Endothelial cell of umbilical vein (primary cell): ENCODE measurements at regions not wholly inside any gene's neighbourhood (a gene's known extent, or its start where the extent isn't known, plus 50 kb on each side); places are given as distances from the start of the nearest gene placed in this dataset.

Experiments used
- BruUV-seq: library from RNA; stranded (reverse); fragments of 400-500 nt; replicated peaks from 2 replicates; lab custom pipeline; 2021; lab: Mats Ljungman, UMichigan
- CTCF ChIA-PET: fragments of 300-600, 350-600 bp; sonication (Branson Sonifier 250); formaldehyde crosslinking; loops from one replicate; lab custom pipeline; 2021; ENCODE audit warnings: antibody characterized with exemption, inconsistent platforms; lab: Charles Lee
- POLR2A ChIA-PET: fragments of 300-600, 350-600 bp; sonication (Branson Sonifier 250); formaldehyde crosslinking; loops from one replicate; lab custom pipeline; 2021; ENCODE audit warnings: antibody characterized with exemption, inconsistent platforms; lab: Charles Lee
- DNase-seq: peaks from one replicate; pipeline ENCODE4 v3.0.0-alpha.2; 2011; ENCODE audit warnings: low read depth, low spot score
- FAIRE-seq: peaks from 2 replicates; lab custom pipeline; 2011; peaks lifted over from hg19 to GRCh38; lab: Jason Lieb, UNC
- H2AFZ ChIP-seq: 2 replicates; pipeline ENCODE4 v1.6.0; 2012; ENCODE audit warnings: low read depth, low read length, control low read depth, inconsistent platforms
- H3K27ac ChIP-seq: 2 replicates; pipeline ENCODE4 v1.5.1; 2011; ENCODE audit warnings: low read depth, mild to moderate bottlenecking, control low read depth, low read length, moderate library complexity; ENCODE audit not compliant: insufficient read depth
- H3K27me3 ChIP-seq, 2 experiments: 2 replicates each; pipeline versions ENCODE4 v1.6.0 to v1.6.1; 2011; ENCODE audit warnings: low read length in 2 of 2, mixed read lengths in 1 of 2; ENCODE audit not compliant: control insufficient read depth in 2 of 2, insufficient read depth in 2 of 2
- H3K36me3 ChIP-seq, 2 experiments: 2 replicates in 1 of 2; 3 replicates in 1 of 2; pipeline ENCODE4 v1.5.1; 2011; ENCODE audit warnings: low read length in 2 of 2, mild to moderate bottlenecking in 1 of 2, moderate library complexity in 1 of 2; ENCODE audit not compliant: control insufficient read depth in 2 of 2, insufficient read depth in 2 of 2; ENCODE audit errors: extremely low read depth in 1 of 2
- H3K4me1 ChIP-seq: 3 replicates; pipeline ENCODE4 v1.5.1; 2011; ENCODE audit warnings: mild to moderate bottlenecking, low read length; ENCODE audit not compliant: control insufficient read depth, insufficient read depth; ENCODE audit errors: extremely low read depth
- H3K4me2 ChIP-seq: 2 replicates; pipeline ENCODE4 v1.6.1; 2011; ENCODE audit warnings: low read length, control low read depth, mixed read lengths; ENCODE audit not compliant: insufficient read depth
- H3K4me3 ChIP-seq, 3 experiments: fragments of 200-600 bp in 1 of 3; sonication (generic), shearing (Covaris generic) in 1 of 3; replicated peaks in 1 of 3; 2 replicates each; pipeline ENCODE4 v1.5.1; 2011 to 2016; ENCODE audit warnings: control low read depth in 3 of 3, low read length in 3 of 3, mild to moderate bottlenecking in 2 of 3, inconsistent platforms in 1 of 3, low read depth in 1 of 3, moderate library complexity in 1 of 3; ENCODE audit not compliant: insufficient read depth in 1 of 3
- H3K79me2 ChIP-seq: 2 replicates; pipeline ENCODE4 v1.6.0; 2012; ENCODE audit warnings: low read length, inconsistent platforms; ENCODE audit not compliant: control insufficient read depth, insufficient read depth
- H3K9ac ChIP-seq: replicated peaks from 2 replicates; pipeline ENCODE3; 2011; ENCODE audit warnings: low read length, control low read depth; ENCODE audit not compliant: insufficient read depth; ENCODE audit errors: extremely low read depth
- H3K9me1 ChIP-seq: replicated peaks from 3 replicates; pipeline ENCODE4 v1.6.0; 2011; ENCODE audit warnings: mild to moderate bottlenecking, low read length; ENCODE audit not compliant: control insufficient read depth, insufficient read depth; ENCODE audit errors: extremely low read depth
- H3K9me3 ChIP-seq: replicated peaks from 2 replicates; pipeline ENCODE4 v1.5.1; 2012; ENCODE audit warnings: low read length, inconsistent platforms; ENCODE audit not compliant: control insufficient read depth, insufficient read depth
- H4K20me1 ChIP-seq: replicated peaks from 2 replicates; pipeline ENCODE3; 2011; ENCODE audit warnings: mild to moderate bottlenecking, low read length; ENCODE audit not compliant: control insufficient read depth, insufficient read depth; ENCODE audit errors: extremely low read depth
- CTCF ChIP-seq, 2 donors: IDR thresholded peaks; 1 replicate in 1 of 2; 2 replicates in 1 of 2; pipeline ENCODE4 v1.5.1; 2011; ENCODE audit warnings: low read length in 2 of 2, mild to moderate bottlenecking in 2 of 2, moderate library complexity in 2 of 2, control low read depth in 1 of 2, inconsistent platforms in 1 of 2, low read depth in 1 of 2; ENCODE audit not compliant: insufficient read depth in 1 of 2; ENCODE audit errors: extremely low read depth in 1 of 2
- FOS ChIP-seq: IDR thresholded peaks from 2 replicates; pipeline ENCODE4 v1.6.1; 2011; ENCODE audit warnings: mild to moderate bottlenecking, low read length, moderate library complexity, borderline replicate concordance; ENCODE audit not compliant: insufficient read depth
- GATA2 ChIP-seq: IDR thresholded peaks from 2 replicates; pipeline ENCODE4 v1.7.0; 2011; ENCODE audit warnings: low read depth, mild to moderate bottlenecking, moderate library complexity, mixed read lengths, low read length; ENCODE audit not compliant: insufficient read length, insufficient read depth
- JUN ChIP-seq: IDR thresholded peaks from 2 replicates; pipeline ENCODE4 v1.6.1; 2011; ENCODE audit warnings: borderline replicate concordance, low read depth; ENCODE audit not compliant: insufficient read length, insufficient read depth
- MAX ChIP-seq: IDR thresholded peaks from 2 replicates; pipeline ENCODE4 v1.6.1; 2011; ENCODE audit not compliant: insufficient read depth, insufficient read length
- MYC ChIP-seq: IDR thresholded peaks from one replicate; pipeline ENCODE4 v1.6.1; 2011; ENCODE audit warnings: mild to moderate bottlenecking, low read depth, low read length
- POLR2A ChIP-seq: IDR thresholded peaks from 2 replicates; pipeline ENCODE4 v1.6.1; 2012; ENCODE audit warnings: low read depth, mild to moderate bottlenecking, control low read depth, low read length
- POLR2AphosphoS5 ChIP-seq: IDR thresholded peaks from 2 replicates; pipeline ENCODE4 v1.6.1; 2012; ENCODE audit warnings: low read depth, mild to moderate bottlenecking, control low read depth, low read length, moderate library complexity; ENCODE audit not compliant: insufficient read depth
- dilution Hi-C: fragments of 300-500 bp; cut with MboI; formaldehyde crosslinking; loops from one replicate; pipeline ENCODE4 v1.15.0; 2019; ENCODE audit warnings: low sequenced_read_pairs; ENCODE audit not compliant: extremely low pct_ligation_motif_present
- intact Hi-C: fragments of 100-400 bp; cut with micrococcal nuclease; formaldehyde crosslinking; loops from one replicate; pipeline ENCODE4 v1.10.0; 2022

GRCh38 chr1:214977700-214978374 is 104.7 kb upstream of the KCNK2 start:
- Histone ChIP-seq H3K79me2 (no peaks in the 10 kb centered on the region), H4K20me1 (no peaks in the 10 kb centered on the region), H3K9ac (no peak overlapping the region), H3K27me3 (peaks cover 2% of the 10 kb centered on the region in 2 experiments), H3K36me3 (no peaks in the 10 kb centered on the region), H3K27ac (no peak overlapping the region), H3K4me1 (no peaks in the 10 kb centered on the region), H3K9me1 (no peaks in the 10 kb centered on the region), H3K4me2 (no peak overlapping the region), H3K4me3 (no peak overlapping the region), H3K9me3 (no peaks in the 10 kb centered on the region), H2AFZ (no peak overlapping the region)
- CTCF ChIA-PET = no interaction called here
- intact Hi-C loops (no loop called here), dilution Hi-C loops (no loop called here)
- DNase-seq (no peak), FAIRE-seq (no peak)
- no TSS peak for BruUV-seq
- POLR2A ChIA-PET = no interaction called here
- TF ChIP-seq FOS (no peak), POLR2A (no peak), GATA2 (no peak), MYC (no peak), JUN (no peak), POLR2AphosphoS5 (no peak), MAX (no peak), CTCF (IDR thresholded peaks at IDR 0.05; ENCODE audit: extremely low read depth in 1 of 2, insufficient read depth in 1 of 2, low read depth in 1 of 2, low read length in 2 of 2) (no peak)
